ENCODE measurements at regions not wholly inside any gene's neighbourhood (a gene's known extent, or its start where the extent isn't known, plus 50 kb on each side); places are given as distances from the start of the nearest gene placed in this dataset.

GRCh38 chr22:25354456-25354855 lies 135.0 kb downstream of the CRYBB2 start:
- no peak overlapping the region for H3K4me3 ChIP-seq
- no peaks in the 10 kb centered on the region for H3K4me1 ChIP-seq
- no peaks in the 10 kb centered on the region for H3K27me3 ChIP-seq
- no peaks in the 10 kb centered on the region for H3K9me3 ChIP-seq
- TF ChIP-seq POLR2AphosphoS5 (IDR thresholded peaks at IDR 0.05) (no peak), POLR2A (IDR thresholded peaks at IDR 0.05) (no peak), CTCF (IDR thresholded peaks at IDR 0.05) (no peak), EP300 (IDR thresholded peaks at IDR 0.05) (no peak)
- peaks cover 0 to 100% of the 10 kb centered on the region in 2 donors for H3K36me3 ChIP-seq
- ATAC-seq: no peak
- 92% methylated on average over 8 of the region's 12 CpGs; no CpG with 5 or more reads in 1 of the 2 donors for WGBS, 2 donors (ENCODE audit: low coverage in 1 of 2)
- no peak overlapping the region for H3K27ac ChIP-seq

DNA sequence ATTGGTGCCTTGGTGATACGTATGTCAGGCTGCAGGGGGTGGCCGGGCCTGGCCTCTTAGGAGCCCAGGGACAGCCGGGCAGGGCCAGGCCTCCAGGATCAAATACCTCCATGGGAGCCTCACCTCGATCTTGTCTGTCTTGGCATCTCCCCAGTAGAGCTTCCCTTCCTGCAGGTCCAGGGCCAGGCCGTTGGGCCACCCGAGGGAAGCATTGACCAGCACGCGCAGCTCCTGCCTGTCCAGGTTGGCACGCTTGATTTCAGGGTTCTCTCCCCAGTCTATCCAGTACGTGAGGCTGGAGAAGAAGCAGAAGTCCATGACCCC lies 137.7 kb downstream of the CRYBB2 start:
- Histone ChIP-seq H3K36me3 (peaks cover 0 to 87% of the 10 kb centered on the region in 2 donors), H3K9me3 (no peaks in the 10 kb centered on the region), H3K4me1 (peaks cover 0 to 4% (median 0%) of the 10 kb centered on the region in 3 donors), H3K4me3 (no peak overlapping the region), H3K27me3 (no peaks in the 10 kb centered on the region), H3K27ac (no peak overlapping the region)
- WGBS, 2 donors (ENCODE audit: low coverage in 1 of 2): 100% methylated on average over 2 of the region's 10 CpGs; no CpG with 5 or more reads in 1 of the 2 donors
- TF ChIP-seq EP300 (IDR thresholded peaks at IDR 0.05) (no peak), CTCF (IDR thresholded peaks at IDR 0.05) (no peak), POLR2AphosphoS5 (IDR thresholded peaks at IDR 0.05) (no peak)
- no peak for ATAC-seq

DNA sequence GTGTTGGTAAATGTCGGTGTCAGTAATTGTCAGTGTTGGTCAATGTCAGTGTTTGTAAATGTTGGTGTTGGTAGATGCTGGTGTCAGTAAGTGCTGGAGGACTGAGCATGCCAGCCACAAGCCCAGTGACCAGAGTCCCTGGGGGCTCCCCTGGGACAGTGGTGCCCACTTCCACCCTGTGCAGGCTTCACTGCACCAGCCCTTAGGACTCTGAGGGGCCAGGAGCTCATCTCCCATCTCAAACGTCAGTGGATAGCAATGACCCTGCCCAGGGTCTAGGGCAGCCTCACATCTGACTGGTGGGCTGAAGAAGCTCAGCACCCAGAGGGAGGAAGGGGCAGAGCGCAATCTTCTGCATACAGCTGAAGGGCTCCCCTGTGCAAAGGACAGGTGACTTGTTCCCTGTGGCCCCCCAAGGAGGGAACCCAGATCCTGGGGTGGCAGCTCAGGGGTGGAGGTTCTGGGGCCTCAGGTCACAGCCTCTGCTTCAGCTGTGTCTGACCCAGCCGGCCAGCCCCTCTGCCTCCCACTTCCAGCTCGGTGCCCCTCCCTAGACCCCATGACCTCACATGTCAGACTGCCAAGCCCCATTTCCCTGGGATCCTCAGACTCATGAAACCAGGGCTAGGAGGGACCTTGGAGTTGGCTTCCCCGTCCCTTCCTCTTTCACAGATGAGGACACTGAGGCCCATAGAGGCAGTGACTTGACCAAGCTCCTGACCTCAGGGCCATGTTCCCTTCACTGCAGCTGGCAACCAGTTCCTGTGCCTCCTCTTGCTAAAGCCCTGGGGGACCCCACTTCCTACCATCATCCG lies 138.4 kb downstream of the CRYBB2 start:
- no peaks in the 10 kb centered on the region for H3K9me3 ChIP-seq
- peaks cover 0 to 80% of the 10 kb centered on the region in 2 donors for H3K36me3 ChIP-seq
- H3K4me1 ChIP-seq: peaks cover 0 to 11% (median 6%) of the 10 kb centered on the region in 3 donors
- H3K27me3 ChIP-seq: no peaks in the 10 kb centered on the region
- TF ChIP-seq POLR2A (IDR thresholded peaks at IDR 0.05) (no peak), EP300 (IDR thresholded peaks at IDR 0.05) (no peak), CTCF (IDR thresholded peaks at IDR 0.05) (no peak)
- no peak overlapping the region for H3K4me3 ChIP-seq
- 83% methylated on average over 4 of the region's 7 CpGs; no CpG with 5 or more reads in 1 of the 2 donors for WGBS, 2 donors (ENCODE audit: low coverage in 1 of 2)
- no peak for ATAC-seq
- H3K27ac ChIP-seq: no peak overlapping the region

DNA sequence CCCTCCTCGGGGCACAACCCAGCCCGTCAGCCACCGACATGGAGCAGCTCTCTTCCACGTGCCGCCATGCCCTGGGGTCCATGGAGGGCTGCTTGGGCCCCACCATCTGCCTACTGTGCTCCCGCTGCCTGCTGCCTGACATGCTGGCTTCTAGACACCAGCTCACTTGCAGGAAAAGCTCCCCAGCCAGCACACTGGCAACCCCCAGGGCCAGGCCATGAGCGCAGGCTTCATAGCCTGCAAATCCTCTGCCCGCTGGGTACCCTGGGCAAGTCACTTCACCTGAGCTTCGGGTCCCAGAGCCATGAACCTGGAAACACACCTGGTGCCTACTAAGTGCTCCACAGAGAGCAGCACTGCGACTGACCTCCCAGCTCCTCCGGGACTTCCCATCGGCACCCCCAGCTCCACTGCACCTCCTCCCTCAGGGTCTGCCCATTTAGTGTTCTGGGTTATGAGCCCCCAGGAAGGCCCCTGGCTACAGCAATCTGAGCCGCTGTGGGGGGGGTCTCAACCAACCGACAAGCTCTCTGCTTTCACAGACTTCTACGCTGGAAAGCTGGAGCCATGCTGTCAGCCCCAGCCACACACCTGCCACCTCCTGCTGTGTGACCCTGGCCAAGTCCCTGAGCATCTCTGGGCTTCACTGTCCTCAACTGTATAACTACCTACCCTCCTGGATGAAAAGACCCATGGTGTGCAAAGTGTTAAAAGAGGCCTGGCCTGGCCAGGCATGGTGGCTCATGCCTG lies 139.2 kb downstream of the CRYBB2 start:
- Histone ChIP-seq H3K27ac (no peak overlapping the region), H3K27me3 (no peaks in the 10 kb centered on the region), H3K36me3 (peaks cover 0 to 72% of the 10 kb centered on the region in 2 donors), H3K9me3 (no peaks in the 10 kb centered on the region), H3K4me1 (peaks cover 0 to 19% (median 6%) of the 10 kb centered on the region in 3 donors), H3K4me3 (no peak overlapping the region)
- ATAC-seq: no peak
- WGBS, 2 donors (ENCODE audit: low coverage in 1 of 2): 80 to 100% methylated on average over 2 to 4 of the region's 15 CpGs
- TF ChIP-seq POLR2AphosphoS5 (IDR thresholded peaks at IDR 0.05): no peak
- no peak for TF ChIP-seq EP300 (IDR thresholded peaks at IDR 0.05)
- TF ChIP-seq CTCF (IDR thresholded peaks at IDR 0.05): no peak
- no peak for TF ChIP-seq POLR2A (IDR thresholded peaks at IDR 0.05)

Measured in gastroesophageal sphincter (tissue), 4 donors.